Choroid plexus epithelial cell (primary cell): ENCODE measurements at regions not wholly inside any gene's neighbourhood (a gene's known extent, or its start where the extent isn't known, plus 50 kb on each side); places are given as distances from the start of the nearest gene placed in this dataset.
A peak's percentile ranks its signal among the peaks of the same experiment; 100 is the strongest.

ENCODE experiments used
- DNase-seq: peaks from one replicate; pipeline ENCODE4 v3.0.0-alpha.2; 2010; ENCODE audit warnings: low read depth
- H3K4me3 ChIP-seq: 2 replicates; pipeline ENCODE4 v1.5.1; 2011; ENCODE audit warnings: low read depth, mild to moderate bottlenecking, control low read depth, low read length, moderate library complexity
- TF ChIP-seq, protein P1 (sequence below): conservative IDR thresholded peaks from 2 replicates; pipeline ENCODE4 v1.5.1; 2011; ENCODE audit warnings: low read depth, mild to moderate bottlenecking, control low read depth, inconsistent platforms, low read length, moderate library complexity

DNA sequence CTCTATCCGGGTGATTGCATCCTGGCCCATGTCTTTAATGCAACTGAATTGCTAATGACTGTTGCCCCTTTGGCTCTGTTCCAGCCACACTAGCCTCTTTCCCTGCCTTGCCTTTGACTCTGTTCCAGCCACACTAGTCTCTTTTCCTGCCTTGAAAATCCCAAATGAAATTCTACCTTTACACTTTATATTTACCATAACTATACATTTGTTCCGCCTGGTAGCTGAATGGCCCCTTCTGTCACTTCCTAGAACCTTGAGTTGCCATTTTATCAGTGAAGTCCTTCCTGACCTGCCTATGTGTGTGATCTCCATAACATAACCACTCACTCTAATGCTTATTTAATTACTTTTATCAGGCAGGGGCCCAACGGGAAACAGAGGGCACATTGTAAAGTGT lies 1120.4 kb upstream of the WWC1 start:
- TF ChIP-seq, protein P1, sequence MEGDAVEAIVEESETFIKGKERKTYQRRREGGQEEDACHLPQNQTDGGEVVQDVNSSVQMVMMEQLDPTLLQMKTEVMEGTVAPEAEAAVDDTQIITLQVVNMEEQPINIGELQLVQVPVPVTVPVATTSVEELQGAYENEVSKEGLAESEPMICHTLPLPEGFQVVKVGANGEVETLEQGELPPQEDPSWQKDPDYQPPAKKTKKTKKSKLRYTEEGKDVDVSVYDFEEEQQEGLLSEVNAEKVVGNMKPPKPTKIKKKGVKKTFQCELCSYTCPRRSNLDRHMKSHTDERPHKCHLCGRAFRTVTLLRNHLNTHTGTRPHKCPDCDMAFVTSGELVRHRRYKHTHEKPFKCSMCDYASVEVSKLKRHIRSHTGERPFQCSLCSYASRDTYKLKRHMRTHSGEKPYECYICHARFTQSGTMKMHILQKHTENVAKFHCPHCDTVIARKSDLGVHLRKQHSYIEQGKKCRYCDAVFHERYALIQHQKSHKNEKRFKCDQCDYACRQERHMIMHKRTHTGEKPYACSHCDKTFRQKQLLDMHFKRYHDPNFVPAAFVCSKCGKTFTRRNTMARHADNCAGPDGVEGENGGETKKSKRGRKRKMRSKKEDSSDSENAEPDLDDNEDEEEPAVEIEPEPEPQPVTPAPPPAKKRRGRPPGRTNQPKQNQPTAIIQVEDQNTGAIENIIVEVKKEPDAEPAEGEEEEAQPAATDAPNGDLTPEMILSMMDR, result no peak
- DNase-seq, result no peak
- H3K4me3 ChIP-seq, result no peak overlapping the region

DNA sequence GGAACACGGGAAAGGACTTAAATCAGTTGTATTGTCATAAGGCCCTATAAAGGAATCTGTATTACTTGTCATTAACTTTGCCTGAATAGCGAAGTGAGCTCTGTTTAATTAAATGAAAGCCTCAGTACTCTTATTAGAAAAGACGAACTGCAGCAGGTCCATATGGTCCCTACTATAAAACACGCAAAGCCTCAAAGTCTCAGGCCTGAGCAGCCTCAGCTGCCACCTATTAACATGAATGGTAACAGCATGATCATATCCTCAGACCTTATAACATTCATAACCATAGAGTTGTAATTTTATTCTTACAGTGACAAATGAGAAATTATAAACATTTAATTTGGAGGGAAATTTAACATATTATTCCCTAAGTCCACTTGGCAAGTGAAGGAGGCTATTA lies 1113.7 kb upstream of the WWC1 start:
- TF ChIP-seq, protein P1, result no peak
- H3K4me3 ChIP-seq, result no peak overlapping the region
- DNase-seq, result no peak

DNA sequence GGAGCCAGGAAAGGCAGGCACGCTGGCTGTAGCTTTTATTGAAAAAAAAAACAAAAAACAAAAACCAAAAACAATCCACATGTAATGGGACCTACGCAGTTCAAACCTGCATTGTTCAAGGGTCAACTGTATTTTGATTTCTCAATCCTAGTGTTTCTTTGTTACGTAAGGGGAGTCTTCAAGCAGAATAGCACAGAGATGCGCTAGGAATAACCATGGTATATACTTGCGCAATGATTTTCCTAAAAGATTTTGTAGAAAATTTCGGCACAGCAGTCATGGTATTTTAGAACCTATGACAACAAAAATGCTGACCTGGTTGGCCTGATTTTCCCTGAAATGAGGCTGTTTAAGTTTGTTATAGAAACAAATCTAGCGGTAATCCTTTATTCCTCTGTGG lies 1110.5 kb upstream of the WWC1 start:
- no peak for DNase-seq
- TF ChIP-seq, protein P1, result no peak
- no peak overlapping the region for H3K4me3 ChIP-seq

DNA sequence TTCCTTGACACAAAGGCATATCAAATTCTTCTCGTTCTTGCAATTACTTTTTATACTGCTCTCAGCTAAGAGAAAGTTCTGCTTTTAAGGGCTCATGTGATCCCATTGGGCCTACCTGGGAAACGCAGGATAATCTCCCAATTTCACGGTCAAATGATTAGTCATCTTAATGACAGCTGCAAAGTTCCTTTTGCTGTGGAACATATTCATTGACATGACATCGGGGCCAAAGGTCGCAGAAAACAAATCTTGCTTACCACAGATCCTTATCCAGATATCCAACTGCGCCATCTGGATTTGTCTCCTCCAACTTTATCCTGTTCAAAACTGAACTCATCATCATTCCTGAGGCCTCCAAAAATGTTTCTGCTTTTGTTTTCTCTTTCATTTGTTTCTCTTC lies 1085.6 kb upstream of the WWC1 start:
- no peak overlapping the region for H3K4me3 ChIP-seq
- TF ChIP-seq, protein P1, result no peak
- no peak for DNase-seq

DNA sequence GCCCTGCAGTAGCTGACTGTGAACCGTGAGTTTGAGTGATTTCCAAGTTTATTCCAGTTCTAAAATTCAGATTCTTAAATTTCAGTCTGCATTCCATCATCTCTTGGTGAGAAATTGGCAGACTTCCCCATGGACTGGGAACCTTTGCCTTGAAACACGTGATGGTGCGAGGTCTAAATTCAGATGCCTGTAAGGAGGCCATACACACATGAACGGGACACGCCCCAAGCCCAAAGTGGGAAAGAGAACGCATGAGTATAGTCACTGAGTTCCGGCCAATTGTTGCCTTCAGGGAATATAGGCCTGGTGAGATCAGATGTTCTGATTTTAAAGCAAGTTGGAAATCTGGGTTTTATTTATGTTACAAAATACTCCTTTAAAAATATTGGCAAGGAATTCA lies 1084.4 kb upstream of the WWC1 start:
- TF ChIP-seq, protein P1, result no peak

DNA sequence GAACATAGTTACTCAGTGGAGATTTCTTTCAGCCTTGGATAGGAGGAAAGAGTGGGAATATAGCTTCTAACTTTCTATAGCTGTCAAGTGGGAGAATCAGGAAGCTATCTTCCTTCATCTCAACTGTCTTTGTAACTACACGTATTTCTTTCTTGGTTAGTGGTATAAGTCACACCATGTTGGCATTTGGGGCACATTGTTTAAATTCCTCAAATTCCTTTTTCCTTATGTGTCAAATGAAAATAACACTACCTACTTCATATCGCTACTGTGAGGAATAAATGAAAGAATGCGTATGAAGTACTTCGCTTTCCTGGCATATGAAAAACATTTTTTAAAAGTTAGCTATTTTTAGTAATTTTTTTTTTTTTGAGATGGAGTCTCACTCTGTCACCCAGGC lies 1082.5 kb upstream of the WWC1 start:
- no peak for DNase-seq
- TF ChIP-seq, protein P1, result no peak
- no peak overlapping the region for H3K4me3 ChIP-seq

More for the DNA sequence above, 1084.4 kb upstream of the WWC1 start:
- H3K4me3 ChIP-seq, result no peak overlapping the region
- no peak for DNase-seq

DNA sequence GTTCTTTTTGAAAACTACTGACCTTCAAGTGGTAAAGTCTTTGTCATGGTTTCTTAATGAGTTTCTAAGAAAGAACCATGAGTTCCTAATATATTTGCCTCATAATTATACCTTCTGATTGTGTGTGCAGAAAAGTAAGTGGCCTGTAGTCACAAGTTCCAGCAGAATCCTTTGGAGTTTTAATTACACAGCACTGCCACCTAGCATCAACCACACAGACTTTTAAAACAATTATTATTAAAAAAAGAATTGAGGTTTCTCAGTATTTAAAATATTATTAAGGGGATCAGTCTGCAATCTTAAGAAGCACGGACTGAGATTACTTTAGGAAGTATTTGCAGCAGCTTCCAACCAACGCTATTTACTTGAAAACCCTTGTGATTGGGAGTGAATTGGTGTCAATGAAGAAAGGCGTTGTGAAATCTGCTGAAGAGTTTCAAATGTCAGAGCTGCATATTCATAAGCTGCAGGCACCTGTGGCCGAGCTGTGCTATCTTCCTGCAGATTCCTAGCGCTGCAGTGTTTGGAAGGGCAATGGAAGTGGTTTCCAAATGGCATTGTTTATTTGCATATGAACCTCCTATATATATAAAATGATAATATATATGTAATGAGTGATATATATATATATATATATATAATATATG lies 1074.2 kb upstream of the WWC1 start:
- H3K4me3 ChIP-seq, result no peak overlapping the region
- peak; percentile 13 for DNase-seq
- TF ChIP-seq, protein P1, result no peak
